T-helper 2 cell treated with Interferon-gamma antibody and Interleukin-4, amounts not matched to agents 100 ng/mL and 5 ng/mL, for 36 hours (primary cell): ENCODE measurements at regions not wholly inside any gene's neighbourhood (a gene's known extent, or its start where the extent isn't known, plus 50 kb on each side); places are given as distances from the start of the nearest gene placed in this dataset.

Source experiments
- intact Hi-C: fragments of 100-400 bp; cut with micrococcal nuclease; formaldehyde crosslinking; loops from one replicate; pipeline ENCODE4 v1.15.1; 2023

DNA sequence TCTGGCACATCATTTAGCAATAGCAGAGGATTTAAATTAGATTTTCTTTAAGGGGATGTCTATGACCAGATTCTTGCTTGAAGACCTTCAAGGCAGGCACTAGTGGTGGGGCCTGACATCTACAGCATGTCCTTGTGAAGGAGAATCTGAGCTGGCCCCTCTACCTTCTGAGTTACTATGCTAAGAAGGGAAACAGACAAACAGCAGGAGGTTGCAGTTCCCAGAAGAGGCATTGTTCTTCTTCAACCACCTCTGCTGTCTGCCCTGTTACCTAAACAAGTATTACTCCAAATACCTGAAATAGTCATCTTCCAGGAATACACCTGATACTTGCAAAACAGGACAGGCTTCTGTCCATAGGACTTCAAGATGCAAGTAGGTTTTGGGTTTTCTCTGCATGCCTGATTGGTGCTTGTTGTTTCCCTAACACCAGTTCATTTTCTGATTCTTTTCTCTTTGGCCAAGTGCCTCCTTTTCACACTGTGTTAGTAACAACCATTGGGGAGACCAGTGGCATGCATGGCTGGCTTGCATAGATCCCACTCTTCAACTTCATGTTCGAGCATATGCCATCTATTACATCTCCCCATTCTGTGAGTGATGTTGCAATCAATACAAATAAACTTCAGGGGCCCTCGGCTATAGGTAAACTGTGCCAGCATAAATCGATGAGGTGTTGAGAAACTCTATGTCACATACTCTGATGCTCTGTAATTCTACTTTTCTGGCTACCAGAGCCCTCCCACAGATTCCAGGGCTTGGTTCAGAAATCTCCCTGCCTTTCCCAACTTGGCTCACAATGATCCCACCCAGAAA is 93.0 kb upstream of the DUSP10 start:
- intact Hi-C loops = no loop called here

DNA sequence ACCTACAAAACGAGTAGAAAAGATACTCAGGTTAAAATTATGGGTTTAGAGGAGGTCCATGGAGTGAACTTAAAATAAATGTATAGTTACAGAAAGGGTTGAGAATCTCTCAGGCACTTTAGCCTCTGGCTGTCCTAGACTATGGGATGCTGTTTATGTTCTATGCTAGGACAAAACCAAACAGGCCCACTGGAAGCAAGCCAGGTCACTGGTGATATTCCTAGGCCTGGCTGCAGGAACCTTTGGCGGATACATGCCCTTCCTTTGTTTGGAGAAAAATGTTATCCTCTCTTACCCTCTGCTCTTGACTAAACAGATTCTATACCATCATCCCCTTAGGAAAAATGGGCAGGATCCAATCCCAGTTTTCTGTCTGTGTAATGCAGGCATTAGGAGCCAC is 90.7 kb upstream of the DUSP10 start:
- intact Hi-C loops = no loop called here

DNA sequence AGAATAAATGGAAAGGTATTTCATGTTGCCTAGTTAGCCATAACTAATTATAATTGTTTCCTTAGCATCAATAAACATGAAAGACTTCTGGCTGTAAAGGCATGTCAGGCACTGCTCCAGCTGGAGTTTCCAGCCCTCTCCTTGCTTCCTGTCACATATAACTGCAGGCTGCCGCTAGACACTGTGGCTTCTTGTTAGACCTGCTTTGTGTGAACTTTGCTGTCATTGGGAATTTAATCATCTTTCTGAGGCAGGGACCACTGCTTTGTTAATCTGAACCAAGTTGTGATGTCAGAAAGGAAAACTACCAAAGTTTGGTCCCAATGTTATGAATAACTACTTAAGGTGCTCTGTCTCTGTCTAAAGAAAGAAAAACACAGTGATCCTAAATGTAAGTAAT is 90.3 kb upstream of the DUSP10 start:
- intact Hi-C loops = no loop called here

DNA sequence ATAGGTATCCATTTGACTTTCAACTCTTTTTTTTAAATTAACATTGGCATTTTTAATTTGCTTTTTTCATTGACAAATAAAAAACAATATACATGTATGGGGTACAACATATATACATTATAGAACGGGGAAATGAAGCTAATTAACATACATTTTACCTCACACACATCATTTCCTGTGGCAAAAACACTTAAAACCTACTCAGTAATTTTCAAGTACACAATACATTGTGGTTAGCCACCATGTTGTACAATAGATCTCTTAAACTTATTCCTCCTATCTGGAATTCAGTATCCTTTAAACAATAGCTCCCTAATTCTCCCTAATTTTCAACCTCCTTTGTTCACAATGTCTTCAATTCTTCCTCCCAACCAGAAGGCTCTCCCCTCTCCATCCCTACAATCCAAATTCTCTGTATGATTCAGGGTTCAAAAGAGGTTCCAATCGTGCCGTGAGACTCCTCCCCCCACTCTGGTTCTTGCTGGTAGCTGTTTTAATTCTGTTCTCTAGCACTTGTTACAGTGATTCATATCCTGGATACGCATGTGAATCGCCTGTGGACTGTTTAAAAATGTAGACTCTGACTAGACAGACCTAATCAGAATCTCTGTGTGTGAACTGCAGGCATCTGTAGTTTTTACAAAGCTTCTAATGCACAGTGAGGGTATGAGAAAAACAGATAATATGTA is 87.6 kb upstream of the DUSP10 start:
- intact Hi-C loops = loop anchor here (1.0 kb wide), 4 partner anchors 9 to 116 kb away; partner anchors contain the start of gene DUSP10

DNA sequence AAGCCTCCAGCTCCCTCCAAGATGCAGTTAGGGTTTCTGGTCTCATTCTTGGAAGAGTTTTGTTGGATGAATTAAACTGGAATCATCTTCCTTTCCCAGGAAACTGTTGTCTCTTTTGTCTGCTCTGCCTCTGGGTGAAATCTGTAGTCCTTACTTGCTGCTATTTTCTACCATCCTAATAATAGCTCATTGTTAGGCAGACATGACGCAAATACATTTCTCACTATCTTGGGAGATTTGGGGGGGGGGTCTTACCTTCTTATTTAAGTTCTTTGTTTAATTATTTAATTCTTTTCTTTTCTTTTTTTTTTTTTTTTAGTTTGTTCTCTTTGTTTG is 85.4 kb upstream of the DUSP10 start:
- intact Hi-C loops = no loop called here

DNA sequence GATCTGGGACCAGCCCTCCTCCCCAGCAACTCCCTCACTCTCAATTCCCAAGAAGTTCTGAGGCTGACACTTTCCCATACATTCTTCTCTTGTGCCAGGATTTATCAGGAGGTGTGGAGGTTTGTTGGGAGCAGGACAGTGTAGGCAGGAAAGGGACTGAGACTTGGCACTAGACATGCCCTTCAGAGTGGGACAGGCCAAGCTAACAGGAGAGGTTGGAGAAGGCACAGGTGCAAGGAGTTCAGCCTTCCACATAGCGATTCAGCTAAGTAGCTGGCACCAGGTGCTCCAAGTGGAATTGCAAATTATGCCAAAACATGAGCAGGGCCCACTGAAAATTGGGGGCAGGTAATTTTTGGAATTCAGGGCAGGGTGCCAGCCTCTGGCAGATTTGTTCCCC is 83.0 kb upstream of the DUSP10 start:
- intact Hi-C loops = no loop called here

DNA sequence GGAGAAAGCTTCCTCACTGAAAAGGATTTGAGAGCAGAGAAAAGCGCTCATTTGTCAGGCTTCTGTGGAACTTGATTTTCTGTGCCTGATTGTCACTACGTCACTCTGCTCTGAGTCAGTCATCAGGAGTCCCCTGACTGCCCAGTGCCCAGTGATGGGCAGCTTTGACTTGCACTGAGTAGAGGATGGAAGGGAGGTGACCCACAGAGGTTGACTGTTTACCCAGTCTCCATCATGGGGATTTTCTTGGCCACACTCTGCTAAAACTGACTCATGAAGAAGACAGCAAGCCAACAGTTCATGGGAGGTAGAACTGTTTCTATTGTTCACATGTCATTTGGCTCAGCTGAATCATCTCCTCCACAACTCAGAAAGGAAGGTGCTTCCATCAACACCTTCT is 82.1 kb upstream of the DUSP10 start:
- intact Hi-C loops = no loop called here

DNA sequence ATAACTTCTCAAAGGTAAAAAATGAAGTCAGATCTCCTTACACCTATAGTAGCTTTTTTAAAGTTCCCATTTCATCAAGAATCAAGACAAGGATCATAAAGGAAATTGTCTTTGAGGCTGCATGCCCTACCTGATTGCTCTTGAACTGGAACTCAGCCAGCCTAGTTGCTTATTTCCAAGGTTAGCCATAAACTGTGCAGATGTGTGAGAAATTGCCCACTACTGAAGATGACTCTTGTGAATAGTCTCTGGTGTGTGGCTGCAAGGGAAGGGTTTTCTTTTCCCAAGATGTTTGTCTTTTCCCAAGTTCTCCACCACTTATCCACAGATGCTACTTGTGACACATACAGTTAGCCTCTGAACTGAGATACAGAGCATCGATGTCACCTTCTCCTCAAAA is 81.7 kb upstream of the DUSP10 start:
- intact Hi-C loops = no loop called here

DNA sequence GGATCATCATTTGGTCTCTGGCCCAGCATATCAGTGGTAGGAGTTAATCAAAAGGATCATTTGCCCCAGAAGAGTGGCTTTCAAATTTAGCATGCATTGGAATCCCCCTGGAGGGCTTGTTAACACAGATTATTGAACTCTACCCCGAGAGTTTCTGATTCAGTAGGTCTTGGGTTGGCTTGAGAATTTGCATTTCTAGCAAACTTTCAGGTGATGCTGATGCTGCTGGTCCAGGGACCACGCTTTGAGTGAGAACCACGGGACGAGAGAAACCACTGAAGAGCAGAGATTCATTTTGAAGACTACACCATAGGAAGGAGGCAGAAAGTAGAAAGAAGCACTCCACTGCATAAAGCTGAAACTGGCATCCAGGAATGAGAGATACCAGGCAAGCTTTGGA is 81.3 kb upstream of the DUSP10 start:
- intact Hi-C loops = no loop called here

DNA sequence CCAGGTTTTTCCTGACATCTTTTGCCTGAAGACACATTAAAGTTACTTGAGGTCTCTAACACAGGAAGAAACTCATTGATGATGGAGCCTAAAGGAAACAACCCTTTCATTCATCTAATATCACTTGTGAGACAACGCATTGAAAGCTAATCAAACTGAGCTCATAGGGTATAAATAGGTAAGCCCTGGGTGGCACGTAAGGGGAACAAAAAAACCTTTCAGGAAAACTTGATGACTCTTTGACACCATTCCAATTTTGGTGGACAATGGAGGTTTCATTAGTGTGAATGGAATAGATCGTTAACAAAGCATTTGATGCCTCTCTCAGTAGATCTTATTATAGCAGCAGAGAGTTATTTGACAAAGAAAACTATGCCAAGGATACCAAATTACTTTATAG is 80.7 kb upstream of the DUSP10 start:
- intact Hi-C loops = no loop called here

DNA sequence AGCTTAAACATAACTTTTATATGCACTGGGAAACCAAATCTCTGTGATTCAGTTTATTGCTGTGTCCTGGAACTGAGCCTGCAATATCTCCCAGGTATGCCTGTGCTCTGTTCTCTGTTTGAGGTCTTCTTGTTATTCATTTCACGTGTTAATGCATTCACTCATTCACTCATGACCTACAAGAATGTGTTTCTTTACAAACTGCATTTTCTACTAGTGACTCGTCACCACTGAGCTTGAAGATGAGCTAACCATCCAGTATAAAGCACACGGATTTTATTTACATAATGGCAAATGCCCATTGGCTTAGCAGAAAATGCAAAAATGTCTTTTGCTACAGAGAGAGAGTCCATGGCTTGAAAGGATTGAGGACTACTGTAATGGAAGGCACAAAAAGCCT is 75.0 kb upstream of the DUSP10 start:
- intact Hi-C loops = no loop called here

DNA sequence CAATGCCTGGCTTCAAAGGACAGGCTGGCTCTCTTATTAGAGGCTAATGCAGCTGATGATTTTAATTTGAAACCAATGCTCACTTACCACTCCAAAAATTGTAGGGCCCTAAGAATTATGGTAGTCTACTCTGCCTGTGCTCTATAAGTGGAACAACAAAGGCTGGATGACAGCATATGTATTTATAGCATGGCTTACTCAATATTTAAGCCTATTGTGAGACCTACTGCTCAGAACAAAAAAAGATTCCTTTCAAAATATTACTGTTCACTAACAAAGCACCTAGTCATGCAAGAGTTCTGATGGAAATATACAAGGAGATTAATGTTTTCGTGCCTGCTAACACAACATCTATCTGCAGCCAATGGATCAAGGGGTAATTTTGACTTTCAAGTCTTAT is 73.8 kb upstream of the DUSP10 start:
- intact Hi-C loops = no loop called here

DNA sequence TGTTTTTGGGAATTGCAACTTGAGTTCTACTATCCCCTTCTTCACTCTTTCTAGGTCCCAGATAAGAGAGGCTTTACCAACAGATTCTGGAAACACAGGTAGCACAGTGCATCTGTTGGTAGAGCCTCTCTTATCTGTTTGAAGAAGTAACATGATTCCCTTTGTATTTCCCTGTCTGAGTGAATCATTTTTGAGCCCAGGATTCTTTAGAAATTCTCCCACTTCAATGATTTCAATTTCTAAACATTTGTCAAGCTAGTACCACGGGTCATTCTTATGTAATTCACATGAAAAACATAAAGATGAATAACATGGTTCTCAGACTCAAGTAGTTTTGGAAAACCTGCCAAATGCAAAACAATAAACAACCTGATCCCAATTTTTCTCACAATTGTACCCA is 72.0 kb upstream of the DUSP10 start:
- intact Hi-C loops = no loop called here

DNA sequence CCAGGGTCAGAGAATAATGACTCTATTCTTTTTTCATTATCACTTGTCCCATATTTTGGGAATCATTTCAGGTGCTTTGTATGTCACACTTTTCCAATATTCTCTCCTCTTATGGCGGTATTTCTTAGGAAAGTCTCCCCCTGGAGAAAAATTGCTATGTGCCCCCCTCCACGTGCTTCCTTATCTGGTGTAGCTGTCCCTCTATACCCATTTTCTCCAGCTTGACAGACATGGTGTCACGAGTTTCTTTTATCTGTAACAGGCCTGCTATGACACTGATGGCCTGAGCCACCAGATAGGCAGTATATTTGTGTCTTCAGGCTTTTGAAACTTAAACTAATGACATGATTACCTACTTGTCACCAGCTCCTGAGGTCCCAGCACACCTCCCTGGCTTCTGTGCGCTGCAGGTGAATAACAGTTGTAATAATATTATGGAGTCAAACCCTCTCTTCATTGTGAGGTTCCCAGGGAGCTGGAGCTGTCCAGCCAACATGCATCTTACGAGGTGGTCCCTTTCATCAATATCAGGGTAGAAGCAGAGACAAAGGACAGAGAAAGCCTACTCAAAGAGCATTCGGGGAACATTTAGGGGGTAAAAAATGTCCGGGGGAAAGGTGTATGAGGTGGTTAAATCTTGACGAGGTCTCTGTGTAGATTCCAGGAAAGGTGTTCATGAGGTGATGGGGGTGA is 71.2 kb upstream of the DUSP10 start:
- intact Hi-C loops = no loop called here

DNA sequence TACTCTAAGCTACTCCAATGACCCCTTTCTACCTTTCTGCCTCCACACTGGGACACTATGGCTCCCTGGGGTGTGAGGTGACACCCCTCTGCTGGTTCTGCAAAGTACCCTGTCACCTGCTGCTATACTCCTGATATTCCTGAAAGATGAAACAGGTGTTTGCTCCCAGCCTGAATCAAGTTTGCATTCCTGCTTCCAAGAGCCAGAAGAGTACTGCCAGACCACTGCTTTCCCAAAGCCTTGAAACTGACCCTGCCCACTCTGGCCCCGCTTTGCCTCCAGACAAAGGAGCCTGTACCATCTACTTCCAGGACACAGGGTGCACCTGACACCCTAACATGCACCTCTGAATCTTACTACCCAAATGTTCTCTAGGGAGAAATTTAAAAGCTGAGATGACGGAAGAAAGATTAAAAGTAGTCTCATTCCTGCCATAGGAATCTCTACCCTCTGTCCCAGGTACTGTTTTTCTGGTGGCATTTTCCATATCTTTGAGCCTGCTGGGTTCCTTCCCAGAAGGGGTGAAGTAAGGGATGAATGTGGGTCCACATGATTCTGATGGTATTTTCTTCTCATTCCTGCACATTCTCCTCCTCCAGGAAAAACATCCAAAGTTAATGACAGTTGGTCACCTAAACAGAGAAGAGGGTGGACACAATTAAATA is 70.3 kb upstream of the DUSP10 start:
- intact Hi-C loops = no loop called here

DNA sequence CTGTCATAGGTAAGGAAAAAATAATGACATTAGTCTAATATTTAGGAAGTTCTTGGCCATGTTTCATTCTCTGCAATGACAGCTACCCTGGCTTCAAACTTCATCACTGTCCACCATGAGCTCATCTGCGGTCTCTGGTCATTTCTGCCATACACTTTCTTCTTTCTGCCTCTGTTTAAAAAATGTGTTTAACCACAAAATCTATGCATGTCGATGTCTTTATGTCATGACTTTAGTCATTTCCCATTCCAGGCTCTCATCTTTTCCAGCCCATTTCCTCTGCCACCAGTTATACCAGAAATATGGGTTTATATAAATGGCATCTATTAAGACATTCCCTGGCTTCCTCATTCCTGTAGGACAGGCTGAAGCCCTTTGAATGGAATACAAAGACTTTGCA is 68.5 kb upstream of the DUSP10 start:
- intact Hi-C loops = no loop called here

DNA sequence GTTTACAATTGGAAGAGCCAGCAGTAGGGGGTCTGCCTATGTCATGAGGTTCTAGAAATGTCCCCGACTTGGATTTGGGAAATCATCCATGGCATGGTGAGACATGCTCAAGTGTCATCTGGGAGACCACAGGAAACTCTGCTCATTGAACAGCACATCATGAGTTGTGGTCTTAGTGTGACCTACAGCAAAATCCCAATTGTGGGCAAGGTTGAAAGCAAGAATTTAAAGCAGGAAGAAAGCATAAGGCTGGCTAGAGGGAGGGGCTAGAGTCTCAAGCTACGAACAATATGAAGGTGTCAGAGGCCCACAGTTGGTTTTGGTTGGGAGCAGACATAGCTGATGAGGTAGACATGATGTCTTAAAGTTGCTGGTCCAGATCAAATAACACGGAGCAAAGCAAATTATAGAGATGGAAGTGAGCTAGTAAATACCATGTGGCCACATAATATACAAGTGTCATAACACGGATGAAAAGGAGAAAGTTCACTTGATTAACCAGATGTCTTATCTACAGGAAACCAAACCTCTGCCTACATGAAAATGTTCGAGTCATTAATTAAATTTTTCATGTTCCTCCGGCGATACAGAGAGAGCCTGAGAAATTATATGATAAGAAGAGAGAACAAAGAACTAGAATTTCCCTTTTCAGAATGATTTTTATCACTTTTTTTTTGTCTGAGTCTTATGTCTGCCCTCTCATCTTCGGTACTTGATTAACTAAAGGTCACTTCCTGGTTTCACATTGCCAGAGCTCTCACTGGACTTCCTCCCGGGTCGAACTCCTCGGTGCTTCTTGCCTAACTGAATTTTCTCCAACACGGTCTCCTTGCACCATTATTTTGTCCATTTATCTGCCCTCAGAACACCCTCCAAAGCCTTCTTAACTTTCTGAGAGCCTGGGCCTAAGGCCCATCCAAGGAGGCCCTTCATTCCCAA is 67.5 kb upstream of the DUSP10 start:
- intact Hi-C loops = no loop called here

DNA sequence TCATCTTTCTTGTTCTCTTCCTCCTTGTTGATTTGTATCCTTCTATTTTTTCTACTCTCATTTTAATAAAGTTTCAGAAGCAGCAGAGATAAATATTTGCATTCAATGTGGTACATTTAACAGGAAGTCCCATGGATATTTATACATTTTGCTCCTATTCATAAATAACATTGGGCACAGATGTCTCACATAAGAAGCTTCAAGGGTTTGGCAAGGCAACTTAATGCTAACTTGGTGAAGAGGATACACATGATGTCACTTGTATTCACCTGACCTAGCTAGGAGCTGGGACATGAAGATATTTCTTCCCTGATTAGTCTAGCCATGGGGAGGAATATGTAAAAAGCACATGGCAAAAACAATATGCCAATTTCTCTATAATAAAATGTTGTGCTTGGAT is 65.1 kb upstream of the DUSP10 start:
- intact Hi-C loops = no loop called here

DNA sequence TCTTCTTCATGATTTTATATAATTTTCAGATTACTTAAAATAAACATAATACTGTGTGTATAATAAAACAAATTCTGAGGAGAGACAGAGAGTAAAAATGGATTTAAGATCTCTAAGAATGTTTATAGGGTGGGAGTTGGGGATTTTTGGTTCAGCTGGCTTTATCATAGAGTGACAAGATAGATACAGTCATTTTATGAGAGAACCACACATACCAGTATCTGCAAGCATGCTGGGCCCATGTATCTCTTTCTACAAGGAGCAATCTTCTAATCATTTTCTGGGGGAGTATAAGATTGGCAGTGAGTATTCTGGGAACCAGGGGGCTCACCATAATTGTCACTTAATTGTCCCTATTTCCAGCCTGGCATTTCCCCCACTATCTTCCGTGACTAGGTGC is 64.3 kb upstream of the DUSP10 start:
- intact Hi-C loops = no loop called here

DNA sequence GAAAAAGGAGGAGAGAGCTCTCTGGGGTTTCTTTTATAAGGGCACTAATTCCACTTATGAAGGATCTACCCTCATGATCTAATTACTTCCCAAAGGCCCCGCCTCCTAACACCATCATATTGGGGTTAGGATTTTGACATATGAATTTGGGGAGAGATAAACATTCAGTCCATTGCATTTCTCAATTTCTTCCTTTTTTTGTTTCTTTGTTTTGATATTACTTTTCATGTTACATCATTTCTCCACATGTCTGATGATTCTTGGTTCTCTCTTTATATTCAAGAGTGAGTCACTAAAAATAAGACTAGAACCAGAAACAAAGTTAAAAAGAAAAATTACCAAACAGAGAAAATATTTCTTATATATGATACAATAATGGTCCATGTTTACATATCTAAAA is 63.2 kb upstream of the DUSP10 start:
- intact Hi-C loops = no loop called here

DNA sequence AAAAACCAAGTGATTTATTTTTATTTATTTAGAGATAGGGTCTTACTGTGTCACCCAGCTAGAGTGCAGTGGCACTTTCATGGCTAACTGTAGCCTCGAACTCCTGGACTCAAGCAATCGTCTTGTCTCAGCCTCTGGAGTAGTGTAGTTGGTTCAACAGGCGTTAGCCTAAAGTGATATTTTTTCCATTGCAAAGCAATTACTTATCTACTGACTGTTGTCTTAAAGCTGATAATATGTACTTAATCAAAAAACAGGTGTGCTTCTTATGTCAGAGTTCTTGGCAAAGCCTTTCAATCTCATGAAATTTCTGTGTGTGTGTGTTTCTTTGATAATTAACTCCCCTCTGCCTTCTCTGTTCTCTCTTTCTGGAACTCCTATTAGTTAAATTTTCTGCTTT is 62.4 kb upstream of the DUSP10 start:
- intact Hi-C loops = no loop called here
